Activated CD4-positive, alpha-beta T cell treated with anti-CD3 and anti-CD28 coated beads, Interleukin-2, amount 10 ng/mL, durations not matched to agents 7 days and 5 days (primary cell): ENCODE measurements at regions not wholly inside any gene's neighbourhood (a gene's known extent, or its start where the extent isn't known, plus 50 kb on each side); places are given as distances from the start of the nearest gene placed in this dataset.

Experiments
- CTCF ChIA-PET: fragments of 350-600 bp; sonication (Branson Sonifier 250); formaldehyde crosslinking; loops from one replicate; lab custom pipeline; 2021; ENCODE audit warnings: antibody characterized with exemption; lab: Charles Lee
- POLR2A ChIA-PET: fragments of 350-600 bp; sonication (Branson Sonifier 250); formaldehyde crosslinking; loops from one replicate; lab custom pipeline; 2021; ENCODE audit warnings: antibody characterized with exemption; lab: Charles Lee
- DNase-seq: peaks from one replicate; pipeline ENCODE4 v3.0.0-alpha.2; 2020
- H3K27ac Mint-ChIP-seq: one replicate; pipeline ENCODE4 v1.8.0; 2021; ENCODE audit warnings: mild to moderate bottlenecking, moderate library complexity, mixed read lengths
- H3K27me3 Mint-ChIP-seq: one replicate; pipeline ENCODE4 v1.8.0; 2021; ENCODE audit warnings: mixed read lengths
- H3K36me3 Mint-ChIP-seq: one replicate; pipeline ENCODE4 v1.8.0; 2021; ENCODE audit warnings: low read depth, mixed read lengths
- H3K4me1 Mint-ChIP-seq: one replicate; pipeline ENCODE4 v1.8.0; 2021; ENCODE audit warnings: mixed read lengths
- H3K4me3 Mint-ChIP-seq: one replicate; pipeline ENCODE4 v1.8.0; 2021; ENCODE audit warnings: mild to moderate bottlenecking, moderate library complexity, mixed read lengths
- H3K9me3 Mint-ChIP-seq: one replicate; pipeline ENCODE4 v1.8.0; 2021; ENCODE audit warnings: mixed read lengths

- DNase-seq = no peak
- CTCF ChIA-PET = no interaction called here
- Mint-ChIP-seq H3K27me3 (no peaks in the 10 kb centered on the region), H3K9me3 (peaks cover 14% of the 10 kb centered on the region), H3K36me3 (no peaks in the 10 kb centered on the region), H3K27ac (no peak overlapping the region), H3K4me3 (no peak overlapping the region), H3K4me1 (no peaks in the 10 kb centered on the region)
- POLR2A ChIA-PET = no interaction called here
These were observed 188.9 kb upstream of the FOXG1 start for GRCh38 chr14:28577711-28578131.

- no peak overlapping the region for H3K27ac Mint-ChIP-seq
- H3K27me3 Mint-ChIP-seq = no peaks in the 10 kb centered on the region
- no peaks in the 10 kb centered on the region for H3K36me3 Mint-ChIP-seq
- no peak for DNase-seq
- ChIA-PET CTCF (no interaction called here), POLR2A (no interaction called here)
- no peak overlapping the region for H3K4me3 Mint-ChIP-seq
- no peaks in the 10 kb centered on the region for H3K4me1 Mint-ChIP-seq
- H3K9me3 Mint-ChIP-seq = peaks cover 11% of the 10 kb centered on the region
These were observed 181.6 kb upstream of the FOXG1 start for GRCh38 chr14:28584951-28585350.

- no peak overlapping the region for H3K27ac Mint-ChIP-seq
- peaks cover 14% of the 10 kb centered on the region for H3K9me3 Mint-ChIP-seq
- POLR2A ChIA-PET = no interaction called here
- DNase-seq = no peak
- H3K4me1 Mint-ChIP-seq = no peaks in the 10 kb centered on the region
- CTCF ChIA-PET = no interaction called here
- H3K4me3 Mint-ChIP-seq = no peak overlapping the region
- no peaks in the 10 kb centered on the region for H3K36me3 Mint-ChIP-seq
- no peaks in the 10 kb centered on the region for H3K27me3 Mint-ChIP-seq
These were observed 176.8 kb upstream of the FOXG1 start for GRCh38 chr14:28589792-28590191.

GRCh38 chr14:28596391-28596790 lies 170.2 kb upstream of the FOXG1 start:
- ChIA-PET POLR2A (no interaction called here), CTCF (no interaction called here)
- Mint-ChIP-seq H3K4me1 (no peaks in the 10 kb centered on the region), H3K9me3 (peaks cover 10% of the 10 kb centered on the region), H3K4me3 (no peak overlapping the region), H3K27me3 (no peaks in the 10 kb centered on the region), H3K27ac (no peak overlapping the region), H3K36me3 (no peaks in the 10 kb centered on the region)
- DNase-seq = no peak

GRCh38 chr14:28599191-28599590 lies 167.4 kb upstream of the FOXG1 start:
- H3K36me3 Mint-ChIP-seq = no peaks in the 10 kb centered on the region
- ChIA-PET POLR2A (no interaction called here), CTCF (no interaction called here)

GRCh38 chr14:28599605-28600004 lies 167.0 kb upstream of the FOXG1 start:
- DNase-seq = no peak
- H3K27ac Mint-ChIP-seq = no peak overlapping the region
- peaks cover 7% of the 10 kb centered on the region for H3K9me3 Mint-ChIP-seq
- no peak overlapping the region for H3K4me3 Mint-ChIP-seq
- no peaks in the 10 kb centered on the region for H3K36me3 Mint-ChIP-seq
- ChIA-PET CTCF (no interaction called here), POLR2A (no interaction called here)
- no peaks in the 10 kb centered on the region for H3K27me3 Mint-ChIP-seq
- no peaks in the 10 kb centered on the region for H3K4me1 Mint-ChIP-seq

More at GRCh38 chr14:28599191-28599590, 167.4 kb upstream of the FOXG1 start:
- DNase-seq = no peak
- Mint-ChIP-seq H3K27me3 (no peaks in the 10 kb centered on the region), H3K9me3 (peaks cover 7% of the 10 kb centered on the region), H3K4me1 (no peaks in the 10 kb centered on the region), H3K27ac (no peak overlapping the region), H3K4me3 (no peak overlapping the region)

- Mint-ChIP-seq H3K9me3 (no peaks in the 10 kb centered on the region), H3K27ac (no peak overlapping the region), H3K4me3 (no peak overlapping the region), H3K36me3 (no peaks in the 10 kb centered on the region), H3K4me1 (no peaks in the 10 kb centered on the region), H3K27me3 (no peaks in the 10 kb centered on the region)
- ChIA-PET POLR2A (no interaction called here), CTCF (no interaction called here)
- DNase-seq = no peak
These were observed 163.0 kb upstream of the FOXG1 start for GRCh38 chr14:28603606-28604005.

- Mint-ChIP-seq H3K4me3 (no peak overlapping the region), H3K4me1 (no peaks in the 10 kb centered on the region), H3K27me3 (no peaks in the 10 kb centered on the region), H3K36me3 (no peaks in the 10 kb centered on the region), H3K9me3 (no peaks in the 10 kb centered on the region), H3K27ac (no peak overlapping the region)
- ChIA-PET CTCF (no interaction called here), POLR2A (no interaction called here)
- no peak for DNase-seq
These were observed 158.9 kb upstream of the FOXG1 start for GRCh38 chr14:28607661-28608060.

GRCh38 chr14:28608443-28608842 lies 158.1 kb upstream of the FOXG1 start:
- Mint-ChIP-seq H3K27me3 (no peaks in the 10 kb centered on the region), H3K36me3 (no peaks in the 10 kb centered on the region), H3K9me3 (no peaks in the 10 kb centered on the region), H3K4me1 (no peaks in the 10 kb centered on the region), H3K4me3 (no peak overlapping the region), H3K27ac (no peak overlapping the region)
- CTCF ChIA-PET = no interaction called here
- POLR2A ChIA-PET = no interaction called here
- no peak for DNase-seq

- H3K27ac Mint-ChIP-seq = no peak overlapping the region
- peaks cover 2% of the 10 kb centered on the region for H3K9me3 Mint-ChIP-seq
- H3K4me3 Mint-ChIP-seq = no peak overlapping the region
- DNase-seq = peak; percentile 15
- CTCF ChIA-PET = no interaction called here
- POLR2A ChIA-PET = no interaction called here
- H3K27me3 Mint-ChIP-seq = no peaks in the 10 kb centered on the region
- no peaks in the 10 kb centered on the region for H3K4me1 Mint-ChIP-seq
- H3K36me3 Mint-ChIP-seq = no peaks in the 10 kb centered on the region
These were observed 157.4 kb upstream of the FOXG1 start for GRCh38 chr14:28608851-28609828.

GRCh38 chr14:28612414-28612813 lies 154.2 kb upstream of the FOXG1 start:
- Mint-ChIP-seq H3K9me3 (peaks cover 2% of the 10 kb centered on the region), H3K4me1 (no peaks in the 10 kb centered on the region), H3K27ac (no peak overlapping the region), H3K4me3 (no peak overlapping the region), H3K27me3 (no peaks in the 10 kb centered on the region), H3K36me3 (no peaks in the 10 kb centered on the region)
- POLR2A ChIA-PET = no interaction called here
- no peak for DNase-seq
- CTCF ChIA-PET = no interaction called here

GRCh38 chr14:28613532-28613931 lies 153.1 kb upstream of the FOXG1 start:
- Mint-ChIP-seq H3K27ac (no peak overlapping the region), H3K36me3 (no peaks in the 10 kb centered on the region), H3K4me3 (no peak overlapping the region), H3K4me1 (no peaks in the 10 kb centered on the region), H3K9me3 (peaks cover 2% of the 10 kb centered on the region), H3K27me3 (no peaks in the 10 kb centered on the region)
- ChIA-PET POLR2A (no interaction called here), CTCF (no interaction called here)
- no peak for DNase-seq

GRCh38 chr14:28626780-28627179 lies 139.8 kb upstream of the FOXG1 start:
- DNase-seq = no peak
- Mint-ChIP-seq H3K27me3 (no peaks in the 10 kb centered on the region), H3K4me3 (no peak overlapping the region), H3K36me3 (no peaks in the 10 kb centered on the region), H3K27ac (no peak overlapping the region), H3K4me1 (no peaks in the 10 kb centered on the region), H3K9me3 (peaks cover 5% of the 10 kb centered on the region)
- CTCF ChIA-PET = no interaction called here
- POLR2A ChIA-PET = no interaction called here
